B cell (primary cell): ENCODE measurements at regions not wholly inside any gene's neighbourhood (a gene's known extent, or its start where the extent isn't known, plus 50 kb on each side); places are given as distances from the start of the nearest gene placed in this dataset.

Experiments used
- CTCF ChIP-seq: fragments of 200-600 bp; IDR thresholded peaks from one replicate; pipeline ENCODE4 v1.8.0; 2022; ENCODE audit warnings: antibody characterized with exemption, mild to moderate bottlenecking
- EZH2 ChIP-seq: IDR thresholded peaks from 2 replicates; pipeline ENCODE4 v1.6.1; 2012; ENCODE audit warnings: borderline replicate concordance, low read depth, mild to moderate bottlenecking, moderate library complexity, low read length; ENCODE audit not compliant: insufficient read depth, poor library complexity, severe bottlenecking

GRCh38 chr3:102745881-102746280, 311.1 kb downstream of the ZPLD1 start:
- TF ChIP-seq CTCF (no peak), EZH2 (no peak)
